ENCODE measurements at regions not wholly inside any gene's neighbourhood (a gene's known extent, or its start where the extent isn't known, plus 50 kb on each side); places are given as distances from the start of the nearest gene placed in this dataset.

GRCh38 chr15:70201425-70201775 lies 103.7 kb upstream of the TLE3 start:
- Histone ChIP-seq H3K27ac (ENCODE audit: low read length) (no peak overlapping the region), H3K4me3 (ENCODE audit: low read depth in 1 of 2, low read length in 2 of 2) (no peak overlapping the region), H3K36me3 (ENCODE audit: control insufficient read depth in 1 of 2, insufficient read depth in 2 of 2, low read length in 2 of 2) (no peaks in the 10 kb centered on the region), H3K27me3 (ENCODE audit: low read depth, low read length) (peaks cover 4% of the 10 kb centered on the region), H3K9me3 (ENCODE audit: control insufficient read depth in 1 of 2, low read length in 2 of 2) (no peaks in the 10 kb centered on the region), H3K4me1 (ENCODE audit: control insufficient read depth in 1 of 2, insufficient read depth in 2 of 2, low read length in 2 of 2) (peaks cover 0 to 9% of the 10 kb centered on the region in 2 donors)

GRCh38 chr15:70200511-70201424 lies 103.1 kb upstream of the TLE3 start:
- Histone ChIP-seq H3K27ac (ENCODE audit: low read length) (no peak overlapping the region), H3K27me3 (ENCODE audit: low read depth, low read length) (peaks cover 4% of the 10 kb centered on the region), H3K4me1 (ENCODE audit: control insufficient read depth in 1 of 2, insufficient read depth in 2 of 2, low read length in 2 of 2) (peaks cover 0 to 15% of the 10 kb centered on the region in 2 donors)

GRCh38 chr15:70199540-70200410 lies 102.1 kb upstream of the TLE3 start:
- peaks cover 0 to 25% of the 10 kb centered on the region in 2 donors for H3K4me1 ChIP-seq (ENCODE audit: control insufficient read depth in 1 of 2, insufficient read depth in 2 of 2, low read length in 2 of 2)
- H3K27ac ChIP-seq (ENCODE audit: low read length): no peak overlapping the region
- H3K27me3 ChIP-seq (ENCODE audit: low read depth, low read length): peaks cover 4% of the 10 kb centered on the region
- no peak overlapping the region for H3K4me3 ChIP-seq (ENCODE audit: low read depth in 1 of 2, low read length in 2 of 2)
- no peaks in the 10 kb centered on the region for H3K36me3 ChIP-seq (ENCODE audit: control insufficient read depth in 1 of 2, insufficient read depth in 2 of 2, low read length in 2 of 2)
- no peaks in the 10 kb centered on the region for H3K9me3 ChIP-seq (ENCODE audit: control insufficient read depth in 1 of 2, low read length in 2 of 2)

More at GRCh38 chr15:70200511-70201424, 103.1 kb upstream of the TLE3 start:
- Histone ChIP-seq H3K4me3 (ENCODE audit: low read depth in 1 of 2, low read length in 2 of 2) (no peak overlapping the region), H3K36me3 (ENCODE audit: control insufficient read depth in 1 of 2, insufficient read depth in 2 of 2, low read length in 2 of 2) (no peaks in the 10 kb centered on the region), H3K9me3 (ENCODE audit: control insufficient read depth in 1 of 2, low read length in 2 of 2) (no peaks in the 10 kb centered on the region)

GRCh38 chr15:70199124-70199482 lies 101.4 kb upstream of the TLE3 start:
- Histone ChIP-seq H3K4me1 (ENCODE audit: control insufficient read depth in 1 of 2, insufficient read depth in 2 of 2, low read length in 2 of 2) (peaks cover 0 to 26% of the 10 kb centered on the region in 2 donors), H3K27me3 (ENCODE audit: low read depth, low read length) (peaks cover 4% of the 10 kb centered on the region), H3K4me3 (ENCODE audit: low read depth in 1 of 2, low read length in 2 of 2) (no peak overlapping the region), H3K27ac (ENCODE audit: low read length) (no peak overlapping the region), H3K36me3 (ENCODE audit: control insufficient read depth in 1 of 2, insufficient read depth in 2 of 2, low read length in 2 of 2) (no peaks in the 10 kb centered on the region), H3K9me3 (ENCODE audit: control insufficient read depth in 1 of 2, low read length in 2 of 2) (no peaks in the 10 kb centered on the region)

GRCh38 chr15:70198441-70199123 lies 100.9 kb upstream of the TLE3 start:
- Histone ChIP-seq H3K4me1 (ENCODE audit: control insufficient read depth in 1 of 2, insufficient read depth in 2 of 2, low read length in 2 of 2) (peaks cover 0 to 26% of the 10 kb centered on the region in 2 donors), H3K27ac (ENCODE audit: low read length) (no peak overlapping the region), H3K9me3 (ENCODE audit: control insufficient read depth in 1 of 2, low read length in 2 of 2) (no peaks in the 10 kb centered on the region), H3K27me3 (ENCODE audit: low read depth, low read length) (peaks cover 4% of the 10 kb centered on the region), H3K36me3 (ENCODE audit: control insufficient read depth in 1 of 2, insufficient read depth in 2 of 2, low read length in 2 of 2) (no peaks in the 10 kb centered on the region), H3K4me3 (ENCODE audit: low read depth in 1 of 2, low read length in 2 of 2) (no peak overlapping the region)

- Histone ChIP-seq H3K36me3 (ENCODE audit: control insufficient read depth in 1 of 2, insufficient read depth in 2 of 2, low read length in 2 of 2) (no peaks in the 10 kb centered on the region), H3K9me3 (ENCODE audit: control insufficient read depth in 1 of 2, low read length in 2 of 2) (no peaks in the 10 kb centered on the region), H3K4me3 (ENCODE audit: low read depth in 1 of 2, low read length in 2 of 2) (no peak overlapping the region), H3K27ac (ENCODE audit: low read length) (no peak overlapping the region), H3K4me1 (ENCODE audit: control insufficient read depth in 1 of 2, insufficient read depth in 2 of 2, low read length in 2 of 2) (peaks cover 0 to 22% of the 10 kb centered on the region in 2 donors), H3K27me3 (ENCODE audit: low read depth, low read length) (peaks cover 4% of the 10 kb centered on the region)
Measured at GRCh38 chr15:70197945-70198361, 100.2 kb upstream of the TLE3 start.

- H3K27me3 ChIP-seq (ENCODE audit: low read depth, low read length): peaks cover 4% of the 10 kb centered on the region
- H3K4me1 ChIP-seq (ENCODE audit: control insufficient read depth in 1 of 2, insufficient read depth in 2 of 2, low read length in 2 of 2): peaks cover 0 to 18% of the 10 kb centered on the region in 2 donors
- no peak overlapping the region for H3K4me3 ChIP-seq (ENCODE audit: low read depth in 1 of 2, low read length in 2 of 2)
- H3K9me3 ChIP-seq (ENCODE audit: control insufficient read depth in 1 of 2, low read length in 2 of 2): no peaks in the 10 kb centered on the region
- H3K36me3 ChIP-seq (ENCODE audit: control insufficient read depth in 1 of 2, insufficient read depth in 2 of 2, low read length in 2 of 2): no peaks in the 10 kb centered on the region
- H3K27ac ChIP-seq (ENCODE audit: low read length): no peak overlapping the region
Measured at GRCh38 chr15:70197318-70197944, 99.7 kb upstream of the TLE3 start.

GRCh38 chr15:70196372-70197316 lies 98.9 kb upstream of the TLE3 start:
- no peak overlapping the region for H3K27ac ChIP-seq (ENCODE audit: low read length)
- H3K4me3 ChIP-seq (ENCODE audit: low read depth in 1 of 2, low read length in 2 of 2): no peak overlapping the region
- no peaks in the 10 kb centered on the region for H3K9me3 ChIP-seq (ENCODE audit: control insufficient read depth in 1 of 2, low read length in 2 of 2)
- H3K4me1 ChIP-seq (ENCODE audit: control insufficient read depth in 1 of 2, insufficient read depth in 2 of 2, low read length in 2 of 2): peaks cover 0 to 18% of the 10 kb centered on the region in 2 donors
- H3K27me3 ChIP-seq (ENCODE audit: low read depth, low read length): peaks cover 4% of the 10 kb centered on the region
- H3K36me3 ChIP-seq (ENCODE audit: control insufficient read depth in 1 of 2, insufficient read depth in 2 of 2, low read length in 2 of 2): no peaks in the 10 kb centered on the region

GRCh38 chr15:70195587-70196305 lies 98.0 kb upstream of the TLE3 start:
- Histone ChIP-seq H3K4me1 (ENCODE audit: control insufficient read depth in 1 of 2, insufficient read depth in 2 of 2, low read length in 2 of 2) (peaks cover 0 to 18% of the 10 kb centered on the region in 2 donors), H3K27ac (ENCODE audit: low read length) (no peak overlapping the region)

More at GRCh38 chr15:70195587-70196305, 98.0 kb upstream of the TLE3 start:
- H3K9me3 ChIP-seq (ENCODE audit: control insufficient read depth in 1 of 2, low read length in 2 of 2): peaks cover 0 to 5% of the 10 kb centered on the region in 2 donors
- H3K4me3 ChIP-seq (ENCODE audit: low read depth in 1 of 2, low read length in 2 of 2): no peak overlapping the region
- no peaks in the 10 kb centered on the region for H3K27me3 ChIP-seq (ENCODE audit: low read depth, low read length)
- no peaks in the 10 kb centered on the region for H3K36me3 ChIP-seq (ENCODE audit: control insufficient read depth in 1 of 2, insufficient read depth in 2 of 2, low read length in 2 of 2)

Data from muscle layer of duodenum (tissue), 2 donors.